Tibial nerve (tissue), 4 donors: ENCODE measurements at regions not wholly inside any gene's neighbourhood (a gene's known extent, or its start where the extent isn't known, plus 50 kb on each side); places are given as distances from the start of the nearest gene placed in this dataset.

Source experiments
- DNase-seq, 2 donors: peaks; one replicate each; pipeline ENCODE4 v3.0.0-alpha.2; 2019; ENCODE audit warnings: low spot score in 2 of 2
- H3K27ac ChIP-seq, 4 donors: fragments of 200-600 bp; sonication (generic) in 3 of 4; one replicate each; pipeline ENCODE4 v1.5.1; 2017 to 2019; ENCODE audit warnings: mild to moderate bottlenecking in 1 of 4
- H3K27me3 ChIP-seq, 2 donors: fragments of 200-600 bp; sonication (generic) in 1 of 2; one replicate each; pipeline versions ENCODE4 v1.5.1 to v1.6.0; 2017 to 2019
- H3K36me3 ChIP-seq, 3 donors: fragments of 200-600 bp; sonication (generic); one replicate each; pipeline ENCODE4 v1.5.1; 2018 to 2019
- H3K4me1 ChIP-seq, 4 donors: fragments of 200-600 bp; sonication (generic) in 3 of 4; one replicate each; pipeline ENCODE4 v1.5.1; 2017 to 2019
- H3K4me3 ChIP-seq, 4 donors: fragments of 200-600 bp; sonication (generic) in 3 of 4; one replicate each; pipeline ENCODE4 v1.5.1; 2017 to 2019; ENCODE audit warnings: mild to moderate bottlenecking in 1 of 4, moderate library complexity in 1 of 4
- H3K9me3 ChIP-seq, 4 donors: fragments of 200-600 bp; sonication (generic) in 3 of 4; one replicate each; pipeline ENCODE4 v1.5.1; 2017 to 2019
- CTCF ChIP-seq, 5 experiments: fragments of 200-600 bp in 3 of 5; fragments of 450-650 bp in 2 of 5; sonication (generic) in 3 of 5; IDR thresholded peaks; one replicate each; pipeline ENCODE4 v1.5.1; 2016 to 2019; ENCODE audit warnings: antibody characterized with exemption in 5 of 5, mild to moderate bottlenecking in 3 of 5, moderate library complexity in 2 of 5
- EP300 ChIP-seq, 2 donors: sonication (generic); formaldehyde crosslinking; IDR thresholded peaks; one replicate each; pipeline ENCODE4 v1.6.1; 2017; ENCODE audit warnings: antibody characterized with exemption in 2 of 2, mild to moderate bottlenecking in 1 of 2
- POLR2A ChIP-seq, 2 donors: fragments of 450-650 bp; IDR thresholded peaks; one replicate each; pipeline ENCODE4 v1.6.1; 2017; ENCODE audit warnings: antibody characterized with exemption in 2 of 2, mild to moderate bottlenecking in 2 of 2, moderate library complexity in 2 of 2
- WGBS, 2 donors: methylation state at CpG; one replicate each; pipeline ENCODE4 v1.1.5; 2018; 5-methylcytosine and 5-hydroxymethylcytosine counted together

GRCh38 chr9:80804873-80805272 lies 884.5 kb downstream of the TLE1 start:
- Histone ChIP-seq H3K27me3 (no peaks in the 10 kb centered on the region), H3K36me3 (no peaks in the 10 kb centered on the region), H3K9me3 (peaks cover 0 to 5% (median 0%) of the 10 kb centered on the region in 4 donors), H3K4me3 (no peak overlapping the region), H3K4me1 (peaks cover 0 to under 1% (median under 1%) of the 10 kb centered on the region in 4 donors), H3K27ac (no peak overlapping the region)
- no peak for DNase-seq
- TF ChIP-seq CTCF (IDR thresholded peaks at IDR 0.05) (no peak), EP300 (IDR thresholded peaks at IDR 0.05) (no peak), POLR2A (IDR thresholded peaks at IDR 0.05) (no peak)

GRCh38 chr9:80797831-80798688 lies 891.3 kb downstream of the TLE1 start:
- peak overlapping the region; percentile 65 to 88 (median 76) for H3K27ac ChIP-seq
- peak in 1 of 2 donors; percentile 11 for DNase-seq

GRCh38 chr9:80797101-80797829 lies 892.1 kb downstream of the TLE1 start:
- 54 to 63% methylated on average over 4 of the region's 4 CpGs for WGBS, 2 donors
- DNase-seq = no peak
- peaks cover 0 to 34% (median 16%) of the 10 kb centered on the region in 4 donors for H3K4me1 ChIP-seq
- H3K27ac ChIP-seq = peak overlapping the region; percentile 64 to 87 (median 76)
- H3K27me3 ChIP-seq = no peaks in the 10 kb centered on the region
- no peak overlapping the region for H3K4me3 ChIP-seq
- TF ChIP-seq EP300 (IDR thresholded peaks at IDR 0.05) (no peak), CTCF (IDR thresholded peaks at IDR 0.05) (no peak), POLR2A (IDR thresholded peaks at IDR 0.05) (no peak)
- H3K9me3 ChIP-seq = peaks cover 0 to 5% (median 0%) of the 10 kb centered on the region in 4 donors
- no peaks in the 10 kb centered on the region for H3K36me3 ChIP-seq

More at GRCh38 chr9:80797831-80798688, 891.3 kb downstream of the TLE1 start:
- Histone ChIP-seq H3K27me3 (no peaks in the 10 kb centered on the region), H3K36me3 (no peaks in the 10 kb centered on the region), H3K4me1 (peaks cover 0 to 34% (median 16%) of the 10 kb centered on the region in 4 donors), H3K9me3 (peaks cover 0 to 5% (median 0%) of the 10 kb centered on the region in 4 donors), H3K4me3 (no peak overlapping the region)
- TF ChIP-seq POLR2A (IDR thresholded peaks at IDR 0.05) (no peak), EP300 (IDR thresholded peaks at IDR 0.05) (peak; percentile 46 to 90)
- WGBS, 2 donors = 31 to 34% methylated on average over 4 of the region's 4 CpGs

DNA sequence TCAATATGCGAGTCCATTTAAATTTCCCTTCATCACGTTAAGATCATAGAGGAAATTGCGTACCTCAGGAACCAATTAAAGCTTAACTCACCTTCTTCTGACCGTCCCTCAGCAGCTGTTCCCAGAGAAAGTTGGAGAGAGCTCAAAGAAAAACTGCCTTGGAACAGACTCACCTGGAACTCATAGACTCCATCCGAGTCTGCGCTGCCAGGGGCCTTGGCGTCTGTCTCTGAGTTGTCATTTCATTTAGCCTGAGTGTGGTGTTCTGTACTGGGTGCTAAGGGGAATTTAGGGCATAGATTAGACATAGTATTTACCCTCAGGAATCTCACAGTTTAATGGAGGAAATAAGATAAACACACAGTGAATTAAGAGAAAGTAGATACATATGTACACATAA lies 892.7 kb downstream of the TLE1 start:
- no peaks in the 10 kb centered on the region for H3K36me3 ChIP-seq
- no peaks in the 10 kb centered on the region for H3K27me3 ChIP-seq
- no peak for TF ChIP-seq CTCF (IDR thresholded peaks at IDR 0.05)
- no peak for TF ChIP-seq POLR2A (IDR thresholded peaks at IDR 0.05)
- no peak for TF ChIP-seq EP300 (IDR thresholded peaks at IDR 0.05)
- 71 to 73% methylated on average over 7 of the region's 7 CpGs for WGBS, 2 donors
- DNase-seq = no peak
- peak overlapping the region; percentile 64 to 87 (median 76) for H3K27ac ChIP-seq
- H3K4me3 ChIP-seq = no peak overlapping the region
- peaks cover 0 to 5% (median 0%) of the 10 kb centered on the region in 4 donors for H3K9me3 ChIP-seq
- peaks cover 0 to 39% (median 16%) of the 10 kb centered on the region in 4 donors for H3K4me1 ChIP-seq

GRCh38 chr9:80794197-80794596 lies 895.1 kb downstream of the TLE1 start:
- H3K4me3 ChIP-seq = no peak overlapping the region
- H3K27ac ChIP-seq = no peak overlapping the region
- H3K36me3 ChIP-seq = no peaks in the 10 kb centered on the region
- WGBS, 2 donors = 88 to 91% methylated on average over 5 of the region's 5 CpGs
- no peak for DNase-seq
- TF ChIP-seq POLR2A (IDR thresholded peaks at IDR 0.05) (no peak), EP300 (IDR thresholded peaks at IDR 0.05) (no peak), CTCF (IDR thresholded peaks at IDR 0.05) (no peak)
- H3K27me3 ChIP-seq = no peaks in the 10 kb centered on the region
- no peaks in the 10 kb centered on the region for H3K9me3 ChIP-seq
- peaks cover 0 to 34% (median 13%) of the 10 kb centered on the region in 4 donors for H3K4me1 ChIP-seq
